ENCODE measurements at regions not wholly inside any gene's neighbourhood (a gene's known extent, or its start where the extent isn't known, plus 50 kb on each side); places are given as distances from the start of the nearest gene placed in this dataset.

DNA sequence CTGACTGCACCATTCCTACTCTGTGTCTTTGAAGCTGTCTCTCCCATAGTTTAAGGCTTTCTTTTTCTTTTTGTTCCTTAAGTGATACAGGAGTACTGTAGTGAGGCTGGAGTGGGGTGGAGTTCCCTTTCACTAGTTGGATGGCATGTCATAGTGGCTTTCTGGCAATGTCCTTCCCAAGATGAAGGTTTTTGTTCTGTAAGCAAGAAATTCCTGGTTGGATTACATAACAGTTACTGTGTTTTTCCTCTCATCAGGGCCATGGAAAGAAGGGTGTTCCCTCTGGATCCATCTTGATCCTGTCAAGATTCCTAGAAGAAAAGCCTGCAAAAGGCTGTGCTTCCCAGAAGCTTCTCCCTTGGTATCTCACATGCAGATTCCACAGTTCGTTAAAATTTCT is 84.2 kb downstream of the ACKR3 start:
- no peak for TF ChIP-seq EZH2 (IDR thresholded peaks at IDR 0.05)
- TF ChIP-seq POLR2AphosphoS5 (IDR thresholded peaks at IDR 0.05; ENCODE audit: borderline replicate concordance, low read depth, low read length) = no peak
